ENCODE measurements at regions not wholly inside any gene's neighbourhood (a gene's known extent, or its start where the extent isn't known, plus 50 kb on each side); places are given as distances from the start of the nearest gene placed in this dataset.

DNA sequence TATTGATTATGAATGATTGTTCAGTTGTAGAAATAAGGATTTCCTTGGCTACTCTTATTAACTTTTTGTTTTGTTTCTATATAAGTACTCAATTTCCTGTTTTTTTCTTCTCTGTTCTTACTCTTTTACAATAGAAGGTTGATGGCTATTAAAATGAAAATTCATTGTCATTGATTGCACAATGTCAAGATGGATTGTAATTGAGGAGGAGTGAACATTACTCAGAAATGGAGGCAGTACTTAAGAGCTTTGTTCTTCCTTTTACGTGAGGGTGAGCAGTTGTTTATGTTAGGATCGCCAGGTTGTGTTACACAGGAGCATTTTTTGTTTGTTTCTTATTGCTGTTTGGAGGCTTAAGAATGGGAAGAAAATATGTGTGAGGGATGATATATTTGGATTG, 2062.4 kb downstream of the ARAP2 start:
- intact Hi-C loops (cut with DNase I): no loop called here
- no peak for TF ChIP-seq EP300 (IDR thresholded peaks at IDR 0.05)
- TF ChIP-seq POLR2A (IDR thresholded peaks at IDR 0.05; ENCODE audit: low read depth): no peak
- TF ChIP-seq, protein P1, sequence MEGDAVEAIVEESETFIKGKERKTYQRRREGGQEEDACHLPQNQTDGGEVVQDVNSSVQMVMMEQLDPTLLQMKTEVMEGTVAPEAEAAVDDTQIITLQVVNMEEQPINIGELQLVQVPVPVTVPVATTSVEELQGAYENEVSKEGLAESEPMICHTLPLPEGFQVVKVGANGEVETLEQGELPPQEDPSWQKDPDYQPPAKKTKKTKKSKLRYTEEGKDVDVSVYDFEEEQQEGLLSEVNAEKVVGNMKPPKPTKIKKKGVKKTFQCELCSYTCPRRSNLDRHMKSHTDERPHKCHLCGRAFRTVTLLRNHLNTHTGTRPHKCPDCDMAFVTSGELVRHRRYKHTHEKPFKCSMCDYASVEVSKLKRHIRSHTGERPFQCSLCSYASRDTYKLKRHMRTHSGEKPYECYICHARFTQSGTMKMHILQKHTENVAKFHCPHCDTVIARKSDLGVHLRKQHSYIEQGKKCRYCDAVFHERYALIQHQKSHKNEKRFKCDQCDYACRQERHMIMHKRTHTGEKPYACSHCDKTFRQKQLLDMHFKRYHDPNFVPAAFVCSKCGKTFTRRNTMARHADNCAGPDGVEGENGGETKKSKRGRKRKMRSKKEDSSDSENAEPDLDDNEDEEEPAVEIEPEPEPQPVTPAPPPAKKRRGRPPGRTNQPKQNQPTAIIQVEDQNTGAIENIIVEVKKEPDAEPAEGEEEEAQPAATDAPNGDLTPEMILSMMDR (IDR thresholded peaks at IDR 0.05): no peak
- TF ChIP-seq POLR2AphosphoS5 (IDR thresholded peaks at IDR 0.05): no peak
- 57% methylated on average over 2 of the region's 2 CpGs for WGBS
- no peaks in the 10 kb centered on the region for H3K4me1 ChIP-seq
- no peak for DNase-seq (ENCODE audit: extremely low spot score)
- H3K9me3 ChIP-seq: no peaks in the 10 kb centered on the region
- H3K27ac ChIP-seq (replicated peaks in 1 of 4): no peak overlapping the region
- H3K36me3 ChIP-seq: no peaks in the 10 kb centered on the region
- H3K4me3 ChIP-seq: no peak overlapping the region
- no peaks in the 10 kb centered on the region for H3K27me3 ChIP-seq

DNA sequence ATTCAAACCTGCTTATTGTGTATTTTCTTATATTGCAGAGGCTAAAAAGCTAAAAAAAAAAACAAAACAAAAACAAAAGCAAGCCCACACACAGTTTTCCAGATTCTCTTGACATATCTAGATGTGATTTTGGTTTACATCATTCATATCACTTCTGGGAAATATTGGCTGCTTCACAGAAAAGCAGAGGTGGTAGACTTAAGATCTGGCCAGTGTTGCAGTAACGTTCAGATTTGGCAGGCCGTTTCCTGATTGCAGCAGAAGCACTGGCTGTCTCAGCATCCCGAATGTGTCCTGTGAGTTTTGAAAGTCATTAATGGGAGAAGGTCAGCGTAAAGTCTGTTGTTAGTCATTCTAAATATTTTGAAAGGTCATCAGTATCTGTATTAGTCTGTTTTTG, 2062.0 kb downstream of the ARAP2 start:
- Histone ChIP-seq H3K27ac (replicated peaks in 1 of 4) (no peak overlapping the region), H3K27me3 (no peaks in the 10 kb centered on the region), H3K9me3 (no peaks in the 10 kb centered on the region), H3K4me3 (no peak overlapping the region), H3K4me1 (no peaks in the 10 kb centered on the region), H3K36me3 (no peaks in the 10 kb centered on the region)
- intact Hi-C loops (cut with DNase I): no loop called here
- WGBS: 48% methylated on average over 4 of the region's 4 CpGs
- DNase-seq (ENCODE audit: extremely low spot score): no peak
- TF ChIP-seq POLR2A (IDR thresholded peaks at IDR 0.05; ENCODE audit: low read depth) (no peak), EP300 (IDR thresholded peaks at IDR 0.05) (no peak), POLR2AphosphoS5 (IDR thresholded peaks at IDR 0.05) (no peak)
- TF ChIP-seq, protein P1 (IDR thresholded peaks at IDR 0.05): no peak

DNA sequence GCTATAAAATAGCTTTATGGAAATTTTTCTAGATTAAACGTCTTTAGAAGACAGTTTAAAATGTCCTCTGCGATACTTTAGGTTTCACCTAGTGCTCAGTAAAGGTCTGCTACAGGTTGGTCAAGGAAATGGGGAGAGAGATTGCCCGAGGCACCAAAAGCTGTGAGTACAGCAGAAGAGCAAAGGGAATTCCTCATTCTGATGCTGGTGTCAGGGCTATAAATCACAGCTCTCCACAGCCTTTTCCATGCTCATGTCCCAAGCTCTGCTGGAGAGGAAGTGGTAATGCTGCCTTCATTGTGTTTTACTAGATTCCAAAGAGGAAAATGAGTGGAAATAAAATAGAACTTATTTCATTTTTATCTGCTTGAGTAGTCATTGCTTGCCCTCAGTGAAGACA, 2060.4 kb downstream of the ARAP2 start:
- 66% methylated on average over 3 of the region's 3 CpGs for WGBS
- H3K27me3 ChIP-seq: no peaks in the 10 kb centered on the region
- TF ChIP-seq, protein P1 (IDR thresholded peaks at IDR 0.05): no peak
- TF ChIP-seq POLR2A (IDR thresholded peaks at IDR 0.05; ENCODE audit: low read depth) (no peak), EP300 (IDR thresholded peaks at IDR 0.05) (no peak), POLR2AphosphoS5 (IDR thresholded peaks at IDR 0.05) (no peak)

DNA sequence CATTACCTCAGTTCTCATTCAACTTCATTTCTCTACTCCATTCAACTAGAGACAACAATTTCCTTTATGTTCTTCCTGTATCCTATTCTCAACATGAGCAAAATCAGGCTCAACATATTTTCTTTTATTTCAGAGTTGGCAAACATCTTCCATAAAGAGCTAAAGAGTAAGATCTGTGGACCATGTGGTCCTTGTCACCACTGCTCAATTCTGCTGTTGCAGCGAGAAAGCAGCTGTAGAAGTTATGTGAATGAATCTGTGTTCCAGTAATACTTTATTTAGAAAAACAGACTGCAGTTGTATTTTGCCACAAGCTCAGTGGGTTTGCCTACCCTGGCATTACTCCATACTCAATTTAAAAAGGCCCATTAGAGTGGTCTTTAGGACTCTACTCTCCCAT, 2057.3 kb downstream of the ARAP2 start:
- TF ChIP-seq POLR2A (IDR thresholded peaks at IDR 0.05; ENCODE audit: low read depth) (no peak), EP300 (IDR thresholded peaks at IDR 0.05) (no peak), POLR2AphosphoS5 (IDR thresholded peaks at IDR 0.05) (no peak)
- TF ChIP-seq, protein P1 (IDR thresholded peaks at IDR 0.05): no peak
- WGBS: 60% methylated on average over 1 of the region's 1 CpG
- H3K36me3 ChIP-seq: no peaks in the 10 kb centered on the region

More for the DNA sequence above, 2060.4 kb downstream of the ARAP2 start:
- Histone ChIP-seq H3K36me3 (no peaks in the 10 kb centered on the region), H3K9me3 (no peaks in the 10 kb centered on the region), H3K4me1 (no peaks in the 10 kb centered on the region), H3K4me3 (no peak overlapping the region), H3K27ac (replicated peaks in 1 of 4) (no peak overlapping the region)
- DNase-seq (ENCODE audit: extremely low spot score): no peak
- intact Hi-C loops (cut with DNase I): no loop called here

DNA sequence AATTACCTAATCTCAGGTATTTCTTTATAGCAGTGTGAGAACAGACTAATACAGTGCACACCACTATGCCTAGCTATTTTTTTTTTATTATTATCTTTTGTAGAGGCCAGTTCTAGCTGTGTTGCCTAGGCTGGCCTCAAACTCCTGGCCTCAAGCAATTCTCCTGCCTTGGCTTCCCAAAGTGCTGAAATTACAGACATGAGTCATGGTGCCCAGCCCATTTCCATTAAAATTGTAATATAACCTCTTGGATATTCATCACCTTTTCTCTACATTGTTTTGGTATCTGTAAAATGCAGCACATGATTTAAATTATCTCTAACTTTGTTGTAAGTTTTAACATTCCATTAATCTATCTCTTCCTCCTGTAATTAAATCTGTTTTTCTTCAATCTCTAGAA, 2052.9 kb downstream of the ARAP2 start:
- intact Hi-C loops (cut with DNase I): no loop called here

More for the DNA sequence above, 2057.3 kb downstream of the ARAP2 start:
- DNase-seq (ENCODE audit: extremely low spot score): no peak
- no peaks in the 10 kb centered on the region for H3K27me3 ChIP-seq
- H3K9me3 ChIP-seq: no peaks in the 10 kb centered on the region
- no peak overlapping the region for H3K4me3 ChIP-seq
- H3K27ac ChIP-seq (replicated peaks in 1 of 4): no peak overlapping the region
- intact Hi-C loops (cut with DNase I): no loop called here
- no peaks in the 10 kb centered on the region for H3K4me1 ChIP-seq

More for the DNA sequence above, 2052.9 kb downstream of the ARAP2 start:
- H3K9me3 ChIP-seq: no peaks in the 10 kb centered on the region
- no peak overlapping the region for H3K4me3 ChIP-seq
- no peaks in the 10 kb centered on the region for H3K4me1 ChIP-seq
- no peaks in the 10 kb centered on the region for H3K36me3 ChIP-seq
- TF ChIP-seq EP300 (IDR thresholded peaks at IDR 0.05): no peak
- TF ChIP-seq, protein P1 (IDR thresholded peaks at IDR 0.05): no peak
- no peak for TF ChIP-seq POLR2A (IDR thresholded peaks at IDR 0.05; ENCODE audit: low read depth)
- no peak for TF ChIP-seq POLR2AphosphoS5 (IDR thresholded peaks at IDR 0.05)
- no peak for DNase-seq (ENCODE audit: extremely low spot score)
- no peaks in the 10 kb centered on the region for H3K27me3 ChIP-seq
- no peak overlapping the region for H3K27ac ChIP-seq (replicated peaks in 1 of 4)
